SK-N-SH (cell line): ENCODE measurements at regions not wholly inside any gene's neighbourhood (a gene's known extent, or its start where the extent isn't known, plus 50 kb on each side); places are given as distances from the start of the nearest gene placed in this dataset.

Experiments used
- CTCF ChIA-PET: fragments of 300-600, 350-600 bp; formaldehyde crosslinking; extraction: SDS; loops from one replicate; lab custom pipeline; 2021; lab: Yijun Ruan, JAX
- POLR2A ChIA-PET: fragments of 350-600 bp; sonication (Branson Sonifier 250); formaldehyde crosslinking; extraction: SDS; loops from one replicate; lab custom pipeline; 2020; ENCODE audit warnings: antibody characterized with exemption, inconsistent platforms; lab: Yijun Ruan, JAX
- DNase-seq: peaks from one replicate; pipeline ENCODE4 v3.0.0; 2012
- H2AFZ ChIP-seq: fragments of 200-600 bp; sonication (generic); 2 replicates; pipeline ENCODE4 v1.8.1; 2016; ENCODE audit warnings: antibody characterized with exemption, mild to moderate bottlenecking, low read depth
- H3F3A ChIP-seq: fragments of 200-600 bp; sonication (generic); replicated peaks from 2 replicates; pipeline ENCODE3; 2016; ENCODE audit warnings: antibody characterized with exemption, mild to moderate bottlenecking; ENCODE audit not compliant: insufficient read depth
- H3K27ac ChIP-seq, 2 experiments: fragments of 200-500 bp in 1 of 2; fragments of 200-600 bp in 1 of 2; sonication (Bioruptor generic) in 1 of 2; sonication (generic), shearing (Covaris generic) in 1 of 2; 2 replicates each; pipeline versions ENCODE4 v1.5.1 to v1.6.1; 2014 to 2016; ENCODE audit warnings: low read depth in 2 of 2, inconsistent platforms in 1 of 2, low read length in 1 of 2, mild to moderate bottlenecking in 1 of 2, mixed read lengths in 1 of 2
- H3K27me3 ChIP-seq: fragments of 200-600 bp; sonication (generic), shearing (Covaris generic); 2 replicates; pipeline ENCODE4 v1.6.1; 2016; ENCODE audit warnings: mixed run types; ENCODE audit not compliant: insufficient read depth
- H3K36me3 ChIP-seq, 2 experiments: fragments of 200-500 bp in 1 of 2; fragments of 200-600 bp in 1 of 2; sonication (Bioruptor generic) in 1 of 2; sonication (generic) in 1 of 2; replicated peaks in 1 of 2; 2 replicates each; pipeline versions ENCODE3 to v1.5.1; 2014 to 2016; ENCODE audit warnings: low read length in 1 of 2, mild to moderate bottlenecking in 1 of 2; ENCODE audit not compliant: insufficient read depth in 2 of 2, control insufficient read depth in 1 of 2
- H3K4me1 ChIP-seq, 2 experiments: fragments of 200-500 bp in 1 of 2; fragments of 200-600 bp in 1 of 2; sonication (Bioruptor generic) in 1 of 2; sonication (generic), shearing (Covaris generic) in 1 of 2; 2 replicates each; pipeline versions ENCODE4 v1.5.1 to v1.6.1; 2014 to 2016; ENCODE audit warnings: low read depth in 1 of 2, low read length in 1 of 2, mixed run types in 1 of 2; ENCODE audit not compliant: insufficient read depth in 2 of 2, control insufficient read depth in 1 of 2
- H3K4me2 ChIP-seq: fragments of 200-600 bp; sonication (generic), shearing (Covaris generic); 2 replicates; pipeline ENCODE4 v1.6.1; 2017; ENCODE audit warnings: mixed run types
- H3K4me3 ChIP-seq, 2 experiments: fragments of 200-500 bp in 1 of 2; fragments of 200-600 bp in 1 of 2; sonication (Bioruptor generic) in 1 of 2; sonication (generic), shearing (Covaris generic) in 1 of 2; 2 replicates each; pipeline versions ENCODE4 v1.5.1 to v1.8.1; 2014 to 2016; ENCODE audit warnings: low read depth in 2 of 2, inconsistent platforms in 1 of 2, low read length in 1 of 2, mild to moderate bottlenecking in 1 of 2, mixed read lengths in 1 of 2, moderate library complexity in 1 of 2
- H3K79me2 ChIP-seq: fragments of 200-600 bp; sonication (generic); 2 replicates; pipeline ENCODE4 v1.8.1; 2017; ENCODE audit warnings: mild to moderate bottlenecking; ENCODE audit not compliant: insufficient read depth
- H3K9ac ChIP-seq: fragments of 200-600 bp; sonication (generic); 2 replicates; pipeline ENCODE4 v1.6.1; 2017; ENCODE audit warnings: mixed run types
- H3K9me2 ChIP-seq: fragments of 200-600 bp; sonication (generic); 2 replicates; pipeline ENCODE4 v1.6.1; 2017; ENCODE audit warnings: mixed run types
- H3K9me3 ChIP-seq: fragments of 200-600 bp; sonication (generic); 2 replicates; pipeline ENCODE4 v1.6.1; 2017; ENCODE audit warnings: mixed run types, mild to moderate bottlenecking, moderate library complexity
- H4K20me1 ChIP-seq: fragments of 200-600 bp; sonication (generic); 2 replicates; pipeline ENCODE4 v1.6.1; 2017; ENCODE audit warnings: mild to moderate bottlenecking, mixed run types; ENCODE audit not compliant: insufficient read depth
- ELF1 ChIP-seq: IDR thresholded peaks from 2 replicates; pipeline ENCODE4 v1.4.0; 2012
- EP300 ChIP-seq, 2 experiments: IDR thresholded peaks; 2 replicates each; pipeline versions ENCODE4 v1.4.0 to v1.6.1; 2012; ENCODE audit warnings: borderline replicate concordance in 1 of 2, low read depth in 1 of 2, low read length in 1 of 2
- EZH2phosphoT487 ChIP-seq: fragments of 200-600 bp; sonication (generic); IDR thresholded peaks from 2 replicates; pipeline ENCODE4 v1.6.1; 2017; ENCODE audit warnings: low read depth, mixed run types, mild to moderate bottlenecking, antibody characterized with exemption, moderate library complexity, borderline replicate concordance
- FOXJ3 ChIP-seq: sonication (generic); formaldehyde crosslinking; IDR thresholded peaks from 2 replicates; pipeline ENCODE4 v1.5.1; 2020; ENCODE audit warnings: mild to moderate bottlenecking, missing genetic modification reagents
- FOXM1 ChIP-seq: IDR thresholded peaks from 2 replicates; pipeline ENCODE4 v1.4.0; 2012; ENCODE audit warnings: low read depth, mild to moderate bottlenecking
- GABPA ChIP-seq: IDR thresholded peaks from 2 replicates; pipeline ENCODE4 v1.4.0; 2012; ENCODE audit warnings: low read depth, mild to moderate bottlenecking
- MEF2A ChIP-seq: IDR thresholded peaks from 2 replicates; pipeline ENCODE4 v1.4.0; 2012; ENCODE audit warnings: low read depth, borderline replicate concordance
- POLR2AphosphoS5 ChIP-seq: IDR thresholded peaks from 2 replicates; pipeline ENCODE4 v1.6.1; 2012; ENCODE audit warnings: low read depth, low read length
- RAD21 ChIP-seq: IDR thresholded peaks from 2 replicates; pipeline ENCODE4 v1.6.1; 2012; ENCODE audit warnings: mild to moderate bottlenecking, low read length
- RCOR1 ChIP-seq: fragments of 150-350 bp; IDR thresholded peaks from 2 replicates; pipeline ENCODE4 v1.6.1; 2017; ENCODE audit warnings: antibody characterized with exemption, low read length
- SMC3 ChIP-seq: IDR thresholded peaks from 2 replicates; pipeline ENCODE4 v1.6.1; 2012; ENCODE audit warnings: low read depth, low read length, improper control_type of control experiment
- TAF1 ChIP-seq: IDR thresholded peaks from 2 replicates; pipeline ENCODE4 v1.6.1; 2012; ENCODE audit warnings: low read depth, mild to moderate bottlenecking, low read length, moderate library complexity, borderline replicate concordance
- WGBS: methylation state at CpG from one replicate; pipeline ENCODE4 v1.1.6; 2017; ENCODE audit warnings: low lambda C conversion rate; 5-methylcytosine and 5-hydroxymethylcytosine counted together
- TF ChIP-seq, protein P1 (sequence below): fragments of 150-350 bp; IDR thresholded peaks from 2 replicates; pipeline ENCODE4 v1.6.1; 2016; ENCODE audit warnings: mild to moderate bottlenecking, low read depth, low read length
- TF ChIP-seq, protein P2 (sequence below): fragments of 200-600 bp; sonication (generic); IDR thresholded peaks from 2 replicates; pipeline ENCODE4 v1.6.1; 2017; ENCODE audit warnings: antibody characterized with exemption, mild to moderate bottlenecking, moderate library complexity
- TF ChIP-seq, protein P3 (sequence below): IDR thresholded peaks from 2 replicates; pipeline ENCODE4 v1.4.0; 2012; ENCODE audit warnings: low read depth, borderline replicate concordance
- TF ChIP-seq, protein P4 (sequence below): IDR thresholded peaks from 2 replicates; pipeline ENCODE4 v1.6.1; 2012; ENCODE audit warnings: mild to moderate bottlenecking, low read depth, low read length, moderate library complexity

DNA sequence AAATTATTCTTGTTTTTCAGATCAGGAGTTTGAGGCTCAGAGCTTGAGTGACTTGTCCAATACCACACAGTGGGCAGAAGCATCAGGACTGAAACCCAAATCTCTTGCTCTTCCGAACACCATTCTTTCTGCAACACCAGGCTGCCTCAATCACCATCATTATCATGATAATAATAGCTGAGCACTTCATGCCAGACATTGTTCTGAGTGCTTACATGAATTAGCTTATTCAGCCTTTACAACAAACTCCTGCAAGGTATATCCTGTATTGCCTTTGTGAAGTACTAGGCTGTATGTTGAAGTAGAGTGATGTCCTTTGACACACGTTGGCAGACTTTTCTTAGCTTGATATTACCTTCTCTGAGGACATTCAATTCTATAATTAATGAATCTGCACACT, 257.4 kb upstream of the ATP2B1 start (continued):
- TF ChIP-seq RAD21 (no peak), RCOR1 (no peak), GABPA (no peak), ELF1 (no peak)

DNA sequence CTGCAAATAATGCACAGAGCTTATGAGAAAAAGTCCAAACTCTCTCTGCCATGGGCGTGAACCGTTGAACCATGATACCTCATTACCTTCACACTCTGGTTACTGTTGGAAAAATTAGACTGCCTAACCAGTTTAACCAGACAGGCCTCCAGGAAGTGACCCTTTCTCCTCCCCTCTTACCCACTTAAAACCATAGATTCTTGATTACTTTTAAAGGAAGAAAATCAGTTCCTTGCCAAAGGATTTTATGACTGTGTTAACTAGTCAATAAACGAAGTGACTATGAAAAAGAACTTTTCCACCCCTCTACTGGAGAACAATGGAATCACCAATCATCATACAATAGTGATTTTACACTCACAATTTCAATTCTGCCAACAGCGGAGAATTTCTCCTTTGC, 254.0 kb upstream of the ATP2B1 start:
- H3K79me2 ChIP-seq: no peaks in the 10 kb centered on the region
- ChIA-PET CTCF (interaction anchor here (0.9 kb wide), 1 partner anchor 11 kb away, joined by 5 read pairs; no protein-coding TSS in a partner anchor), POLR2A (no interaction called here)
- H3K9ac ChIP-seq: no peak overlapping the region
- no peaks in the 10 kb centered on the region; a peak in 2 of 4 replicates for H3K4me1 ChIP-seq
- no peak overlapping the region for H3K4me3 ChIP-seq
- no peaks in the 10 kb centered on the region for H3K9me2 ChIP-seq
- TF ChIP-seq, protein P1, sequence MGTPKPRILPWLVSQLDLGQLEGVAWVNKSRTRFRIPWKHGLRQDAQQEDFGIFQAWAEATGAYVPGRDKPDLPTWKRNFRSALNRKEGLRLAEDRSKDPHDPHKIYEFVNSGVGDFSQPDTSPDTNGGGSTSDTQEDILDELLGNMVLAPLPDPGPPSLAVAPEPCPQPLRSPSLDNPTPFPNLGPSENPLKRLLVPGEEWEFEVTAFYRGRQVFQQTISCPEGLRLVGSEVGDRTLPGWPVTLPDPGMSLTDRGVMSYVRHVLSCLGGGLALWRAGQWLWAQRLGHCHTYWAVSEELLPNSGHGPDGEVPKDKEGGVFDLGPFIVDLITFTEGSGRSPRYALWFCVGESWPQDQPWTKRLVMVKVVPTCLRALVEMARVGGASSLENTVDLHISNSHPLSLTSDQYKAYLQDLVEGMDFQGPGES: no peak
- TF ChIP-seq GABPA: no peak
- TF ChIP-seq, protein P2, sequence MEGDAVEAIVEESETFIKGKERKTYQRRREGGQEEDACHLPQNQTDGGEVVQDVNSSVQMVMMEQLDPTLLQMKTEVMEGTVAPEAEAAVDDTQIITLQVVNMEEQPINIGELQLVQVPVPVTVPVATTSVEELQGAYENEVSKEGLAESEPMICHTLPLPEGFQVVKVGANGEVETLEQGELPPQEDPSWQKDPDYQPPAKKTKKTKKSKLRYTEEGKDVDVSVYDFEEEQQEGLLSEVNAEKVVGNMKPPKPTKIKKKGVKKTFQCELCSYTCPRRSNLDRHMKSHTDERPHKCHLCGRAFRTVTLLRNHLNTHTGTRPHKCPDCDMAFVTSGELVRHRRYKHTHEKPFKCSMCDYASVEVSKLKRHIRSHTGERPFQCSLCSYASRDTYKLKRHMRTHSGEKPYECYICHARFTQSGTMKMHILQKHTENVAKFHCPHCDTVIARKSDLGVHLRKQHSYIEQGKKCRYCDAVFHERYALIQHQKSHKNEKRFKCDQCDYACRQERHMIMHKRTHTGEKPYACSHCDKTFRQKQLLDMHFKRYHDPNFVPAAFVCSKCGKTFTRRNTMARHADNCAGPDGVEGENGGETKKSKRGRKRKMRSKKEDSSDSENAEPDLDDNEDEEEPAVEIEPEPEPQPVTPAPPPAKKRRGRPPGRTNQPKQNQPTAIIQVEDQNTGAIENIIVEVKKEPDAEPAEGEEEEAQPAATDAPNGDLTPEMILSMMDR: peak; percentile 44
- no peaks in the 10 kb centered on the region for H3K27me3 ChIP-seq
- H3K36me3 ChIP-seq: no peaks in the 10 kb centered on the region
- no peaks in the 10 kb centered on the region for H3F3A ChIP-seq
- no peak overlapping the region for H3K27ac ChIP-seq
- H3K4me2 ChIP-seq: no peak overlapping the region
- H3K9me3 ChIP-seq: no peaks in the 10 kb centered on the region
- no peaks in the 10 kb centered on the region for H4K20me1 ChIP-seq
- 88% methylated on average over 4 of the region's 4 CpGs for WGBS
- no peak for DNase-seq
- no peak overlapping the region for H2AFZ ChIP-seq

DNA sequence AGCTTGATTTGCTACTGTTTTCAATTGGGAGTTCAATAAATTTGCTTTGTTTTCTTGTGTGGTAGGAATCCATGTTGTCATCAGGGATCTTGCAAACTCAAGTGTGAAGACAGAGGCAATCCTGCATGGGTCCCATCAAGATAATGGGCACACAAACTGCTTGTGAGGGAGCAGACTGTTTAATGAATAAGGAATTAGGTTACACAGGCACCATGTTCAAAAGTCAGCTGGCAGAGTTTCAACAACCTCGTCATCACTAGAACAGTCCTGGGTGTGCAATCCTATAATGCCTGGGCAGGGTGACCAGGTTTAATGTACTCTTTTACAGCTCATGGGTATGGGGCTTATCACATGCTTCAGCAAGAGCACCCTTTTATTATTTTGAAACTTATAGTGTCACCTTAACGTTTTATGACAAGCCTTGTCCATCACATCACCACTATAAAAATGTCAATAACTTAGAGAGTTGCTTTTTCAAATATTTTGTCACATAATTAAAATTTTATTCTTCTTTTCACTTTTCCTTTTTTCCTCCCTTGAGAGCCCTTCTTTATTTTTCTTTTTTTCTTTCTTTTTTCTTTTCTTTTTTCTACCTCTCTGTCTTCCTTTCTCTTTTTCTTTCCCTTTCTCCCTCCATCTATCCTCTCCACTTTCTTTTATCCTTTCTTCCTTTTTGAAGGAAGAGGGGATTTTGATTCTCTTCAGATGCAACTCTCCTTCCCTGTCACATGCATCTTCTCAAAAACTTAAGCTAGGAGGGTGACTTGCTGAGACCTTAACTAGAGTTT, 252.2 kb upstream of the ATP2B1 start:
- Histone ChIP-seq H3K27me3 (no peaks in the 10 kb centered on the region), H3K79me2 (no peaks in the 10 kb centered on the region), H3K27ac (no peak overlapping the region), H3K9me3 (no peaks in the 10 kb centered on the region), H3K9ac (no peak overlapping the region), H3K36me3 (no peaks in the 10 kb centered on the region), H3K4me2 (no peak overlapping the region), H3K9me2 (no peaks in the 10 kb centered on the region), H3K4me3 (no peak overlapping the region), H3K4me1 (no peaks in the 10 kb centered on the region; a peak in 2 of 4 replicates), H2AFZ (no peak overlapping the region), H4K20me1 (no peaks in the 10 kb centered on the region), H3F3A (no peaks in the 10 kb centered on the region)
- DNase-seq: no peak
- POLR2A ChIA-PET: no interaction called here
- CTCF ChIA-PET: interaction anchor here (0.7 kb wide), 1 partner anchor 37 kb away, joined by 3 read pairs; no protein-coding TSS in a partner anchor
- 70% methylated on average over 2 of the region's 2 CpGs for WGBS
- TF ChIP-seq SMC3 (no peak), POLR2AphosphoS5 (no peak), FOXM1 (no peak), EZH2phosphoT487 (no peak), MEF2A (no peak), GABPA (no peak), FOXJ3 (CRISPR knock-in tag) (no peak), TAF1 (no peak), EP300 (IDR thresholded peaks at IDR 0.05; ENCODE audit: borderline replicate concordance in 1 of 2, low read depth in 1 of 2, low read length in 1 of 2) (no peak)
- TF ChIP-seq, protein P3, sequence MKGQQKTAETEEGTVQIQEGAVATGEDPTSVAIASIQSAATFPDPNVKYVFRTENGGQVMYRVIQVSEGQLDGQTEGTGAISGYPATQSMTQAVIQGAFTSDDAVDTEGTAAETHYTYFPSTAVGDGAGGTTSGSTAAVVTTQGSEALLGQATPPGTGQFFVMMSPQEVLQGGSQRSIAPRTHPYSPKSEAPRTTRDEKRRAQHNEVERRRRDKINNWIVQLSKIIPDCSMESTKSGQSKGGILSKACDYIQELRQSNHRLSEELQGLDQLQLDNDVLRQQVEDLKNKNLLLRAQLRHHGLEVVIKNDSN: no peak
- TF ChIP-seq, protein P4, sequence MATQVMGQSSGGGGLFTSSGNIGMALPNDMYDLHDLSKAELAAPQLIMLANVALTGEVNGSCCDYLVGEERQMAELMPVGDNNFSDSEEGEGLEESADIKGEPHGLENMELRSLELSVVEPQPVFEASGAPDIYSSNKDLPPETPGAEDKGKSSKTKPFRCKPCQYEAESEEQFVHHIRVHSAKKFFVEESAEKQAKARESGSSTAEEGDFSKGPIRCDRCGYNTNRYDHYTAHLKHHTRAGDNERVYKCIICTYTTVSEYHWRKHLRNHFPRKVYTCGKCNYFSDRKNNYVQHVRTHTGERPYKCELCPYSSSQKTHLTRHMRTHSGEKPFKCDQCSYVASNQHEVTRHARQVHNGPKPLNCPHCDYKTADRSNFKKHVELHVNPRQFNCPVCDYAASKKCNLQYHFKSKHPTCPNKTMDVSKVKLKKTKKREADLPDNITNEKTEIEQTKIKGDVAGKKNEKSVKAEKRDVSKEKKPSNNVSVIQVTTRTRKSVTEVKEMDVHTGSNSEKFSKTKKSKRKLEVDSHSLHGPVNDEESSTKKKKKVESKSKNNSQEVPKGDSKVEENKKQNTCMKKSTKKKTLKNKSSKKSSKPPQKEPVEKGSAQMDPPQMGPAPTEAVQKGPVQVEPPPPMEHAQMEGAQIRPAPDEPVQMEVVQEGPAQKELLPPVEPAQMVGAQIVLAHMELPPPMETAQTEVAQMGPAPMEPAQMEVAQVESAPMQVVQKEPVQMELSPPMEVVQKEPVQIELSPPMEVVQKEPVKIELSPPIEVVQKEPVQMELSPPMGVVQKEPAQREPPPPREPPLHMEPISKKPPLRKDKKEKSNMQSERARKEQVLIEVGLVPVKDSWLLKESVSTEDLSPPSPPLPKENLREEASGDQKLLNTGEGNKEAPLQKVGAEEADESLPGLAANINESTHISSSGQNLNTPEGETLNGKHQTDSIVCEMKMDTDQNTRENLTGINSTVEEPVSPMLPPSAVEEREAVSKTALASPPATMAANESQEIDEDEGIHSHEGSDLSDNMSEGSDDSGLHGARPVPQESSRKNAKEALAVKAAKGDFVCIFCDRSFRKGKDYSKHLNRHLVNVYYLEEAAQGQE: no peak
